ENCODE measurements at regions not wholly inside any gene's neighbourhood (a gene's known extent, or its start where the extent isn't known, plus 50 kb on each side); places are given as distances from the start of the nearest gene placed in this dataset.

- POLR2A ChIA-PET = no interaction called here
- no peaks in the 10 kb centered on the region for H3K36me3 ChIP-seq (ENCODE audit: insufficient read depth, low read length)
- intact Hi-C loops (cut with micrococcal nuclease; ENCODE audit: unreplicated experiment) = no loop called here
- DNase-seq (ENCODE audit: low spot score) = no peak
- CTCF ChIA-PET (ENCODE audit: unreplicated experiment) = no interaction called here
- no peaks in the 10 kb centered on the region for H3K4me1 ChIP-seq (ENCODE audit: insufficient read depth, low read length, poor library complexity, severe bottlenecking)
- H3K9me2 ChIP-seq (ENCODE audit: insufficient read depth, low read length) = no peaks in the 10 kb centered on the region
- no peaks in the 10 kb centered on the region for H3K79me2 ChIP-seq (ENCODE audit: insufficient read depth, low read depth, low read length)
- H4K20me1 ChIP-seq (ENCODE audit: insufficient read depth, low read length) = no peaks in the 10 kb centered on the region
- no TSS peak for BruUV-seq (replicated peaks)
- no peak overlapping the region for H3K4me3 ChIP-seq (ENCODE audit: low read depth, low read length, poor library complexity, severe bottlenecking)
- no peak overlapping the region for H3K4me2 ChIP-seq (ENCODE audit: low read length)
- H2AFZ ChIP-seq (ENCODE audit: low read length) = no peak overlapping the region
- TF ChIP-seq CTCF (conservative IDR thresholded peaks at IDR 0.05; ENCODE audit: low read length) (no peak), EZH2phosphoT487 (IDR thresholded peaks at IDR 0.05; ENCODE audit: borderline replicate concordance, low read depth, low read length) (no peak)
- no peaks in the 10 kb centered on the region for H3K9me3 ChIP-seq (ENCODE audit: low read length)
- no peak overlapping the region for H3K27ac ChIP-seq (ENCODE audit: low read depth, low read length, poor library complexity, severe bottlenecking)
These were observed 208.1 kb upstream of the THSD7B start for GRCh38 chr2:136557203-136557602.

GRCh38 chr2:136550181-136550580 is 215.2 kb upstream of the THSD7B start:
- H2AFZ ChIP-seq (ENCODE audit: low read length) = no peak overlapping the region
- no peaks in the 10 kb centered on the region for H3K4me1 ChIP-seq (ENCODE audit: insufficient read depth, low read length, poor library complexity, severe bottlenecking)
- H4K20me1 ChIP-seq (ENCODE audit: insufficient read depth, low read length) = no peaks in the 10 kb centered on the region
- no peak for DNase-seq (ENCODE audit: low spot score)
- no peak overlapping the region for H3K27ac ChIP-seq (ENCODE audit: low read depth, low read length, poor library complexity, severe bottlenecking)
- TF ChIP-seq CTCF (conservative IDR thresholded peaks at IDR 0.05; ENCODE audit: low read length) (no peak), EZH2phosphoT487 (IDR thresholded peaks at IDR 0.05; ENCODE audit: borderline replicate concordance, low read depth, low read length) (no peak)
- H3K36me3 ChIP-seq (ENCODE audit: insufficient read depth, low read length) = no peaks in the 10 kb centered on the region
- no peaks in the 10 kb centered on the region for H3K9me3 ChIP-seq (ENCODE audit: low read length)
- no peak overlapping the region for H3K4me2 ChIP-seq (ENCODE audit: low read length)
- H3K79me2 ChIP-seq (ENCODE audit: insufficient read depth, low read depth, low read length) = no peaks in the 10 kb centered on the region
- ChIA-PET POLR2A (no interaction called here), CTCF (ENCODE audit: unreplicated experiment) (no interaction called here)
- H3K9me2 ChIP-seq (ENCODE audit: insufficient read depth, low read length) = no peaks in the 10 kb centered on the region
- intact Hi-C loops (cut with micrococcal nuclease; ENCODE audit: unreplicated experiment) = no loop called here
- no peak overlapping the region for H3K4me3 ChIP-seq (ENCODE audit: low read depth, low read length, poor library complexity, severe bottlenecking)
- BruUV-seq (replicated peaks) = no TSS peak

GRCh38 chr2:136539355-136539754 is 226.0 kb upstream of the THSD7B start:
- ChIA-PET CTCF (ENCODE audit: unreplicated experiment) (no interaction called here), POLR2A (no interaction called here)
- no TSS peak for BruUV-seq (replicated peaks)
- no peaks in the 10 kb centered on the region for H3K9me3 ChIP-seq (ENCODE audit: low read length)
- H3K4me1 ChIP-seq (ENCODE audit: insufficient read depth, low read length, poor library complexity, severe bottlenecking) = no peaks in the 10 kb centered on the region
- no peaks in the 10 kb centered on the region for H3K9me2 ChIP-seq (ENCODE audit: insufficient read depth, low read length)
- intact Hi-C loops (cut with micrococcal nuclease; ENCODE audit: unreplicated experiment) = no loop called here
- no peak overlapping the region for H3K4me2 ChIP-seq (ENCODE audit: low read length)
- no peak for DNase-seq (ENCODE audit: low spot score)
- no peaks in the 10 kb centered on the region for H4K20me1 ChIP-seq (ENCODE audit: insufficient read depth, low read length)
- H3K27ac ChIP-seq (ENCODE audit: low read depth, low read length, poor library complexity, severe bottlenecking) = no peak overlapping the region
- TF ChIP-seq EZH2phosphoT487 (IDR thresholded peaks at IDR 0.05; ENCODE audit: borderline replicate concordance, low read depth, low read length) (no peak), CTCF (conservative IDR thresholded peaks at IDR 0.05; ENCODE audit: low read length) (no peak)
- H3K36me3 ChIP-seq (ENCODE audit: insufficient read depth, low read length) = no peaks in the 10 kb centered on the region
- no peak overlapping the region for H2AFZ ChIP-seq (ENCODE audit: low read length)
- no peak overlapping the region for H3K4me3 ChIP-seq (ENCODE audit: low read depth, low read length, poor library complexity, severe bottlenecking)
- H3K79me2 ChIP-seq (ENCODE audit: insufficient read depth, low read depth, low read length) = no peaks in the 10 kb centered on the region
